ENCODE measurements at regions not wholly inside any gene's neighbourhood (a gene's known extent, or its start where the extent isn't known, plus 50 kb on each side); places are given as distances from the start of the nearest gene placed in this dataset.

DNA sequence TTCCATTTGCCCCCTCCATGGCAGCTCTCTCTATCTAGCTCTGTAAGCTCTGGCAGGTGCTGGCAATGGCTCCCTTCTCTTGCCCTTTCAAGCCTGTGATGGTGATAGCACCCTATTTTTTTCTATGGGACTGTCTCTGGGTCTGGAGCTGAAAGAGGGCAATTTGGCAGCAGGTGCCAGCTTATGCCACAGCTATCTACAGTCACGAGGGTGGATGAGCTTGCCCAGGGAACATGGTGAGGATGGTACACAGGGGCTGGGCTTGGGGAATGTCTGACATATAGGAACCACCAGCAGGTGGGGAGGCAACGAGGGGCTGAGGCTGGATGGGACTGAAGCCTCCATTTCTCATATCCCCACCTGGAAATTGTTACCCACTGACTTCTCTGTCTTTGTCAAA lies 175.4 kb upstream of the SYT13 start:
- ChIA-PET CTCF (interaction anchor here (0.7 kb wide), 1 partner anchor 251 kb away, joined by 5 read pairs; no protein-coding TSS in a partner anchor), POLR2A (no interaction called here)
- no peak for DNase-seq (ENCODE audit: extremely low spot score)
- TF ChIP-seq ARNT (IDR thresholded peaks at IDR 0.05) (no peak), LEF1 (IDR thresholded peaks at IDR 0.05; ENCODE audit: borderline replicate concordance) (no peak), FOXM1 (IDR thresholded peaks at IDR 0.05; ENCODE audit: borderline replicate concordance) (no peak), CTBP1 (IDR thresholded peaks at IDR 0.05; ENCODE audit: borderline replicate concordance) (no peak), ELF4 (IDR thresholded peaks at IDR 0.05) (no peak), NFRKB (IDR thresholded peaks at IDR 0.05) (no peak), L3MBTL2 (conservative IDR thresholded peaks at IDR 0.05) (no peak), FOXK2 (IDR thresholded peaks at IDR 0.05) (no peak), TARDBP (IDR thresholded peaks at IDR 0.05) (no peak), SP1 (IDR thresholded peaks at IDR 0.05) (no peak), HDGF (IDR thresholded peaks at IDR 0.05; ENCODE audit: borderline replicate concordance) (no peak), SUZ12 (IDR thresholded peaks at IDR 0.05) (no peak), BHLHE40 (IDR thresholded peaks at IDR 0.05; ENCODE audit: borderline replicate concordance) (no peak), FOXA1 (IDR thresholded peaks at IDR 0.05) (no peak), ZNF384 (IDR thresholded peaks at IDR 0.05) (no peak)
- TF ChIP-seq, protein P1, sequence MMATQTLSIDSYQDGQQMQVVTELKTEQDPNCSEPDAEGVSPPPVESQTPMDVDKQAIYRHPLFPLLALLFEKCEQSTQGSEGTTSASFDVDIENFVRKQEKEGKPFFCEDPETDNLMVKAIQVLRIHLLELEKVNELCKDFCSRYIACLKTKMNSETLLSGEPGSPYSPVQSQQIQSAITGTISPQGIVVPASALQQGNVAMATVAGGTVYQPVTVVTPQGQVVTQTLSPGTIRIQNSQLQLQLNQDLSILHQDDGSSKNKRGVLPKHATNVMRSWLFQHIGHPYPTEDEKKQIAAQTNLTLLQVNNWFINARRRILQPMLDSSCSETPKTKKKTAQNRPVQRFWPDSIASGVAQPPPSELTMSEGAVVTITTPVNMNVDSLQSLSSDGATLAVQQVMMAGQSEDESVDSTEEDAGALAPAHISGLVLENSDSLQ (IDR thresholded peaks at IDR 0.05) = no peak

DNA sequence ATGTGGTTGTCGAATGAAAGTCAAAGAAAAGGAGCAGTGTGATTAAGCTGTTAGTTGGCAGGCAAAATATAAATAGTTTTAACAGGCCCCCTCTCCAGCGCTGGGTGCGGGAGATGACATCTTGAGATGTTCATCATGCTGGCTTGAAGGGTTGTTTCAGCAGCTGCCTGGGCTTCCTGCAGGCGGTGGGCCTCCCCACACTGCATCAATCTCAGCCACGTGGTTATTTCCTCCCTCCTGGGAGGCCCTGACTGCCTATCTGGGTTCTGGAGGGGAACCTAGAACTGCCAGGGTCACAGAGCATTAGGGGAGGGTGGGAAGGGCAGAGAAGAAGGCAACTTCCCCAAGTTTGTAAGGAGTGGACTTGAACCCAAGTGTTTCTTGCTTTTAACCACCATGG lies 173.3 kb upstream of the SYT13 start:
- POLR2A ChIA-PET = no interaction called here
- no peak for DNase-seq (ENCODE audit: extremely low spot score)
- CTCF ChIA-PET = no interaction called here
- TF ChIP-seq FOXK2 (IDR thresholded peaks at IDR 0.05) (no peak), NFRKB (IDR thresholded peaks at IDR 0.05) (no peak)

DNA sequence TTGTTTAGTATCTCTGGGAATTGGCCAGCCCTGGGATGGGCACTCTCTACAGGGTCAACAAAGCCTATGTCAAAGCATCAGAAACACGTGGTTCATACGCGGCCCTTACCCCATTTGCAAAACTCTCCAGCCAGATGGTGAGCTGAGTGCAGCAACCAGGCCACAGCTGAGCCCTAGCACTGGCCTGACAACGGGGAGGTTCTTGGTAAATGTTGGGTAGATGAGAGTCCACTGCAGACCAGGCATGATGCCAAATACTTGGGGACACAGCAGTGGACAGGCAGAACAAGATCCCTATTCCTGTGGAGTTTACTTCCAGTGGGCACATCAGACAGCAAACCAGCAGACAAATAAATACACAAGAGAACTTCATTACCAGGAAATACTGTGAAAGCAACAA lies 172.1 kb upstream of the SYT13 start:
- DNase-seq (ENCODE audit: extremely low spot score) = no peak
- ChIA-PET CTCF (no interaction called here), POLR2A (no interaction called here)
- TF ChIP-seq TARDBP (IDR thresholded peaks at IDR 0.05) (no peak), ARNT (IDR thresholded peaks at IDR 0.05) (no peak), NFRKB (IDR thresholded peaks at IDR 0.05) (no peak), ELF4 (IDR thresholded peaks at IDR 0.05) (no peak), FOXM1 (IDR thresholded peaks at IDR 0.05; ENCODE audit: borderline replicate concordance) (no peak), FOXK2 (IDR thresholded peaks at IDR 0.05) (no peak), SP1 (IDR thresholded peaks at IDR 0.05) (no peak)

DNA sequence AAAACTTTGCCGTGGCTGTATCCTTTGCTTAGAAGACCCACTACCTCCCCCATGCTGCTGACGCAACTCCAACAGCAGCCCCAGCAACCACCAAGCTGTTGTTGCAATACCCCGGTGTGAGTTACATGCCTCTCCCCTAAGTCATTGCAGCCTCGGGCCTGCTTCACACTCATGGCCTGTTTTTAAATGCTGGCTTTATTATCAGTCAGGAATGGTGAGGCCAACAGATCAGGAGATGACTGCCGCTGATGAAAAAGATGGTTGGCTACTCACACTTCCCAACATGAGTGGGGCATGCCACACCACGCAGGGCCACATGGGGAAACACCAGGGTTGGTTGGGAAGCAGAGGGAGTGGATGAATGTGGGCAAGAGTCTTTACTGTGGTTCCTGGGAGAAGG lies 171.5 kb upstream of the SYT13 start:
- no peak for TF ChIP-seq LEF1 (IDR thresholded peaks at IDR 0.05; ENCODE audit: borderline replicate concordance)
- TF ChIP-seq, protein P1 (IDR thresholded peaks at IDR 0.05) = no peak
- TF ChIP-seq ZNF384 (IDR thresholded peaks at IDR 0.05) = no peak
- no peak for TF ChIP-seq CTBP1 (IDR thresholded peaks at IDR 0.05; ENCODE audit: borderline replicate concordance)
- TF ChIP-seq L3MBTL2 (conservative IDR thresholded peaks at IDR 0.05) = no peak
- TF ChIP-seq NFRKB (IDR thresholded peaks at IDR 0.05) = no peak
- no peak for TF ChIP-seq ELF4 (IDR thresholded peaks at IDR 0.05)
- TF ChIP-seq FOXK2 (IDR thresholded peaks at IDR 0.05) = no peak
- TF ChIP-seq FOXM1 (IDR thresholded peaks at IDR 0.05; ENCODE audit: borderline replicate concordance) = no peak
- no peak for TF ChIP-seq FOXA1 (IDR thresholded peaks at IDR 0.05)
- no peak for TF ChIP-seq BHLHE40 (IDR thresholded peaks at IDR 0.05; ENCODE audit: borderline replicate concordance)
- no peak for TF ChIP-seq SUZ12 (IDR thresholded peaks at IDR 0.05)
- no peak for TF ChIP-seq HDGF (IDR thresholded peaks at IDR 0.05; ENCODE audit: borderline replicate concordance)
- TF ChIP-seq TARDBP (IDR thresholded peaks at IDR 0.05) = no peak
- no peak for TF ChIP-seq SP1 (IDR thresholded peaks at IDR 0.05)
- TF ChIP-seq ARNT (IDR thresholded peaks at IDR 0.05) = no peak
- ChIA-PET POLR2A (no interaction called here), CTCF (no interaction called here)
- no peak for DNase-seq (ENCODE audit: extremely low spot score)

DNA sequence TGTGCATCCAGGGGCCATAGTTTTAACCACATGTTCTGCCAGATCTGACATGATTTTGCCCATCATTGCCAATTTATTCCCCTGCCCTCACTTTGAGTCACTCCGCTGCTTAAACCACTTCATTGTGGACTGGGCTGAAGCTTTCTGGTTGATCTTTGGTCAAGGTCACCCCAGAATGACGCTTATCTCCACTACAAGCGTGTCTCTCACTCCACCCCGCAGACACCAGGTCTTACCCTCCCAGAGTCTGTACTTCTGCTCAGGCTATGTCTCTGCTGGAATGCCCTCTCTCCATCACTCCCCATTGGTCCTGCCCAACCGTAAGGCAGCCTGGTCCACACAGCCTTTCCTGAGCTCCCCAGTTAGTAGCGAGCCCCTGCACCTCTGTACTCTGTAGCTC lies 170.5 kb upstream of the SYT13 start:
- ChIA-PET CTCF (no interaction called here), POLR2A (no interaction called here)
- no peak for DNase-seq (ENCODE audit: extremely low spot score)
- no peak for TF ChIP-seq SP1 (IDR thresholded peaks at IDR 0.05)
- no peak for TF ChIP-seq FOXM1 (IDR thresholded peaks at IDR 0.05; ENCODE audit: borderline replicate concordance)
- no peak for TF ChIP-seq ARNT (IDR thresholded peaks at IDR 0.05)
- TF ChIP-seq L3MBTL2 (conservative IDR thresholded peaks at IDR 0.05) = no peak
- TF ChIP-seq BHLHE40 (IDR thresholded peaks at IDR 0.05; ENCODE audit: borderline replicate concordance) = no peak
- no peak for TF ChIP-seq ZNF384 (IDR thresholded peaks at IDR 0.05)
- no peak for TF ChIP-seq CTBP1 (IDR thresholded peaks at IDR 0.05; ENCODE audit: borderline replicate concordance)
- no peak for TF ChIP-seq TARDBP (IDR thresholded peaks at IDR 0.05)
- TF ChIP-seq ELF4 (IDR thresholded peaks at IDR 0.05) = no peak
- no peak for TF ChIP-seq NFRKB (IDR thresholded peaks at IDR 0.05)

DNA sequence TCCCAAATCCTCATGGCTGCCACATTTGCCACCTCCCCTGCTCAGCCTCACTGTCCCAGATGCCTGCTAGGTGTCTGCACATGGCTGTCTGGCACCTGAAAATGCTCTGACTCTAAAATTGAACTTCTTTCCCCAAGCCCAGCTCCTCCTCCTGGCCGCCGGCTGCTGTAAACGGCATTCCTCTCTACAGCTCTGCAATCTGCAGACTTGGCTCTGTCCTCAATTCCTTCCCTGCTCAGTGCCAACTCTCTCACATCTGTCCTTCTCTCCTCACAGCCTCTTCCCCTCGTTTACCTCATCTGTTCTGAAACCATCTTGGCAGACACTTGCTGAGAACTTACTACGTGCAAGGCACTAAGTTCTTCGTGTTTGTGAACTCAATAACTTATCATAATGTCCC lies 169.4 kb upstream of the SYT13 start:
- TF ChIP-seq LEF1 (IDR thresholded peaks at IDR 0.05; ENCODE audit: borderline replicate concordance) (no peak), ELF4 (IDR thresholded peaks at IDR 0.05) (no peak), SP1 (IDR thresholded peaks at IDR 0.05) (no peak), ZNF384 (IDR thresholded peaks at IDR 0.05) (no peak), FOXM1 (IDR thresholded peaks at IDR 0.05; ENCODE audit: borderline replicate concordance) (no peak), L3MBTL2 (conservative IDR thresholded peaks at IDR 0.05) (no peak), ARNT (IDR thresholded peaks at IDR 0.05) (no peak)
- TF ChIP-seq, protein P1 (IDR thresholded peaks at IDR 0.05) = no peak
- ChIA-PET CTCF (no interaction called here), POLR2A (no interaction called here)
- no peak for DNase-seq (ENCODE audit: extremely low spot score)

DNA sequence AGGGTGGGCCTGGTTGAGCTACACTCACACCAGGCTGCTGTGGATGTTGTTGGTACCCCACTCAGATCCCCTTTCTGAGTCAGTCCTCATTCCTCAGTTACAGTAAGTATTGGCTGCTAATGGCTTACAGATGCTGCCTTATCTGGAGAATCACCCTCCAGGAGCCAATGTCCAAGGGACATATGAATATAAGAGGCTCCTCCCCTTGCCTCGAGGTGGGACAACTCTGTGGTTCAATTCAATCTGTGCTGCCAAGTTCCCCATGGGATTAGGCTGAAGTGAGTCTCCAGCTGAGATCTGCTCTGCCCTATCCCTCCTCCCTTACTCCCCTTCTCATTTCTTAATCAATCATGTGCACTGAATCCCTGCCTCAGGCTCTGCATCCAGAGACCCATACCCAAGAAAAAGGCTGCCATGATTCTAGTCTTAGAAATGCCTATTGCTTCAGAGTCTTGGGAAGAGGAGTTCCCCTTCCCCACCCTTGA lies 168.8 kb upstream of the SYT13 start:
- DNase-seq (ENCODE audit: extremely low spot score) = no peak
- ChIA-PET CTCF (no interaction called here), POLR2A (no interaction called here)
- no peak for TF ChIP-seq SUZ12 (IDR thresholded peaks at IDR 0.05)
- no peak for TF ChIP-seq NFRKB (IDR thresholded peaks at IDR 0.05)
- TF ChIP-seq ZNF384 (IDR thresholded peaks at IDR 0.05) = no peak
- no peak for TF ChIP-seq FOXA1 (IDR thresholded peaks at IDR 0.05)
- TF ChIP-seq ARNT (IDR thresholded peaks at IDR 0.05) = no peak
- no peak for TF ChIP-seq FOXK2 (IDR thresholded peaks at IDR 0.05)
- no peak for TF ChIP-seq CTBP1 (IDR thresholded peaks at IDR 0.05; ENCODE audit: borderline replicate concordance)
- TF ChIP-seq LEF1 (IDR thresholded peaks at IDR 0.05; ENCODE audit: borderline replicate concordance) = no peak
- no peak for TF ChIP-seq FOXM1 (IDR thresholded peaks at IDR 0.05; ENCODE audit: borderline replicate concordance)
- TF ChIP-seq L3MBTL2 (conservative IDR thresholded peaks at IDR 0.05) = no peak
- no peak for TF ChIP-seq SP1 (IDR thresholded peaks at IDR 0.05)
- TF ChIP-seq ELF4 (IDR thresholded peaks at IDR 0.05) = no peak
- TF ChIP-seq, protein P1 (IDR thresholded peaks at IDR 0.05) = no peak
- no peak for TF ChIP-seq HDGF (IDR thresholded peaks at IDR 0.05; ENCODE audit: borderline replicate concordance)
- no peak for TF ChIP-seq TARDBP (IDR thresholded peaks at IDR 0.05)
- TF ChIP-seq BHLHE40 (IDR thresholded peaks at IDR 0.05; ENCODE audit: borderline replicate concordance) = no peak
